SU-DHL-6 (cell line): ENCODE measurements at regions not wholly inside any gene's neighbourhood (a gene's known extent, or its start where the extent isn't known, plus 50 kb on each side); places are given as distances from the start of the nearest gene placed in this dataset.
"Not testable (repeated sequence)": the region's sequence is repeated elsewhere in the genome, so short reads cannot be mapped to it uniquely, and the experiment has no call there.

ENCODE experiments used
- H2AFZ ChIP-seq: fragments of 200-600 bp; sonication (generic); 2 replicates; pipeline ENCODE4 v1.6.1; 2014; ENCODE audit warnings: low read depth, mild to moderate bottlenecking, moderate library complexity, mixed read lengths, antibody characterized with exemption, low read length; ENCODE audit not compliant: severe bottlenecking
- H3F3A ChIP-seq: fragments of 200-600 bp; shearing (Covaris generic); 2 replicates; pipeline ENCODE4 v1.6.0; 2016; ENCODE audit warnings: antibody characterized with exemption, mild to moderate bottlenecking; ENCODE audit not compliant: insufficient read depth
- H3K27ac ChIP-seq: fragments of 200-600 bp; sonication (generic); 2 replicates; pipeline ENCODE4 v1.5.1; 2016; ENCODE audit warnings: low read depth, mild to moderate bottlenecking, low read length, moderate library complexity, mixed read lengths
- H3K27me3 ChIP-seq: fragments of 200-600 bp; sonication (generic), shearing (Covaris generic); 2 replicates; pipeline ENCODE4 v1.6.0; 2014; ENCODE audit warnings: mild to moderate bottlenecking, low read length
- H3K36me3 ChIP-seq: fragments of 200-600 bp; sonication (generic); 2 replicates; pipeline ENCODE4 v1.6.1; 2014; ENCODE audit warnings: mild to moderate bottlenecking, low read length, mixed read lengths
- H3K4me2 ChIP-seq: fragments of 300-600, 200-600 bp; shearing (Covaris generic), sonication (generic); 2 replicates; pipeline ENCODE4 v1.6.0; 2014; ENCODE audit warnings: low read length, low read depth, mild to moderate bottlenecking; ENCODE audit not compliant: poor library complexity, severe bottlenecking
- H3K4me3 ChIP-seq: fragments of 200-600 bp; sonication (generic); 2 replicates; pipeline ENCODE4 v1.5.1; 2014; ENCODE audit warnings: antibody characterized with exemption, low read length, mild to moderate bottlenecking, mixed read lengths; ENCODE audit not compliant: insufficient read depth, poor library complexity, severe bottlenecking
- H3K79me2 ChIP-seq: fragments of 200-600 bp; sonication (generic); 2 replicates; pipeline ENCODE4 v1.6.1; 2014; ENCODE audit warnings: mild to moderate bottlenecking, low read length, moderate library complexity; ENCODE audit not compliant: insufficient read depth
- H3K9ac ChIP-seq: fragments of 200-600 bp; sonication (generic); 2 replicates; pipeline ENCODE4 v1.7.0; 2014; ENCODE audit warnings: mild to moderate bottlenecking, low read length
- H3K9me2 ChIP-seq: fragments of 200-600 bp; sonication (generic); replicated peaks from 2 replicates; pipeline ENCODE4 v1.6.1; 2014; ENCODE audit warnings: low read length; ENCODE audit not compliant: insufficient read depth
- H3K9me3 ChIP-seq: fragments of 200-600 bp; sonication (generic); 2 replicates; pipeline ENCODE4 v1.6.1; 2014; ENCODE audit warnings: low read length, mixed read lengths; ENCODE audit not compliant: insufficient read depth
- H4K20me1 ChIP-seq: fragments of 200-600 bp; sonication (generic); 2 replicates; pipeline ENCODE4 v1.6.1; 2014; ENCODE audit warnings: low read depth, mild to moderate bottlenecking, antibody characterized with exemption, low read length, moderate library complexity, mixed read lengths
- CTCF ChIP-seq: fragments of 200-600 bp; sonication (generic); IDR thresholded peaks from one replicate; pipeline ENCODE4 v1.5.1; 2017; ENCODE audit warnings: antibody characterized with exemption, mild to moderate bottlenecking, low read length, moderate library complexity; ENCODE audit not compliant: insufficient read depth, poor library complexity, severe bottlenecking
- EZH2phosphoT487 ChIP-seq: fragments of 200-600 bp; sonication (generic), shearing (Covaris generic); conservative IDR thresholded peaks from 2 replicates; pipeline ENCODE4 v1.6.1; 2018; ENCODE audit warnings: mild to moderate bottlenecking, antibody characterized with exemption, low read length, moderate library complexity, mixed read lengths

- Histone ChIP-seq H3F3A (no peaks in the 10 kb centered on the region), H3K36me3 (no peaks in the 10 kb centered on the region), H3K9ac (no peak overlapping the region), H3K79me2 (no peaks in the 10 kb centered on the region), H3K27me3 (no peaks in the 10 kb centered on the region), H3K9me3 (no peaks in the 10 kb centered on the region), H3K27ac (no peak overlapping the region), H3K4me2 (no peak overlapping the region), H3K4me3 (no peak overlapping the region), H2AFZ (no peak overlapping the region), H4K20me1 (no peaks in the 10 kb centered on the region), H3K9me2 (no peaks in the 10 kb centered on the region)
- TF ChIP-seq CTCF = no peak
- TF ChIP-seq EZH2phosphoT487 = no peak
These were observed 91.8 kb upstream of the TSC22D1 start for GRCh38 chr13:44667943-44668342.

- H3K79me2 ChIP-seq, H3K9me2 ChIP-seq, H3F3A ChIP-seq: not testable (repeated sequence)
These were observed 90.4 kb upstream of the TSC22D1 start for GRCh38 chr13:44666538-44666937.

GRCh38 chr13:44664308-44664707, 88.2 kb upstream of the TSC22D1 start:
- Histone ChIP-seq H3K9me2 (no peaks in the 10 kb centered on the region), H3K4me3 (no peak overlapping the region), H3K9ac (no peak overlapping the region), H3K9me3 (no peaks in the 10 kb centered on the region), H2AFZ (no peak overlapping the region), H3F3A (no peaks in the 10 kb centered on the region), H3K27ac (no peak overlapping the region), H3K4me2 (no peak overlapping the region), H3K27me3 (no peaks in the 10 kb centered on the region), H4K20me1 (no peaks in the 10 kb centered on the region), H3K36me3 (no peaks in the 10 kb centered on the region), H3K79me2 (no peaks in the 10 kb centered on the region)
- TF ChIP-seq CTCF = no peak
- TF ChIP-seq EZH2phosphoT487 = no peak

More at GRCh38 chr13:44666538-44666937, 90.4 kb upstream of the TSC22D1 start:
- H3K36me3 ChIP-seq, H3K9ac ChIP-seq, H3K9me3 ChIP-seq, H2AFZ ChIP-seq, H4K20me1 ChIP-seq, H3K27ac ChIP-seq, H3K27me3 ChIP-seq, H3K4me2 ChIP-seq, H3K4me3 ChIP-seq: not testable (repeated sequence)

- H3K27ac ChIP-seq = no peak overlapping the region
- no peak overlapping the region for H3K4me3 ChIP-seq
- H3K27me3 ChIP-seq = no peaks in the 10 kb centered on the region
- no peaks in the 10 kb centered on the region for H4K20me1 ChIP-seq
- TF ChIP-seq EZH2phosphoT487 (no peak), CTCF (no peak)
- H3K36me3 ChIP-seq = no peaks in the 10 kb centered on the region
- H2AFZ ChIP-seq = no peak overlapping the region
- H3K4me2 ChIP-seq = no peak overlapping the region
- no peaks in the 10 kb centered on the region for H3F3A ChIP-seq
- H3K9me2 ChIP-seq = no peaks in the 10 kb centered on the region
- no peaks in the 10 kb centered on the region for H3K79me2 ChIP-seq
- no peaks in the 10 kb centered on the region for H3K9me3 ChIP-seq
- no peak overlapping the region for H3K9ac ChIP-seq
These were observed 86.4 kb upstream of the TSC22D1 start for GRCh38 chr13:44662515-44662914.
